Cerebellar nuclear complex (tissue), 1 donor: ENCODE measurements at regions not wholly inside any gene's neighbourhood (a gene's known extent, or its start where the extent isn't known, plus 50 kb on each side); places are given as distances from the start of the nearest gene placed in this dataset.

ENCODE experiments used
- DNase-seq, 2 experiments: peaks; one replicate each; lab custom pipeline; 2025; lab: John Stamatoyannopoulos, UW

DNA sequence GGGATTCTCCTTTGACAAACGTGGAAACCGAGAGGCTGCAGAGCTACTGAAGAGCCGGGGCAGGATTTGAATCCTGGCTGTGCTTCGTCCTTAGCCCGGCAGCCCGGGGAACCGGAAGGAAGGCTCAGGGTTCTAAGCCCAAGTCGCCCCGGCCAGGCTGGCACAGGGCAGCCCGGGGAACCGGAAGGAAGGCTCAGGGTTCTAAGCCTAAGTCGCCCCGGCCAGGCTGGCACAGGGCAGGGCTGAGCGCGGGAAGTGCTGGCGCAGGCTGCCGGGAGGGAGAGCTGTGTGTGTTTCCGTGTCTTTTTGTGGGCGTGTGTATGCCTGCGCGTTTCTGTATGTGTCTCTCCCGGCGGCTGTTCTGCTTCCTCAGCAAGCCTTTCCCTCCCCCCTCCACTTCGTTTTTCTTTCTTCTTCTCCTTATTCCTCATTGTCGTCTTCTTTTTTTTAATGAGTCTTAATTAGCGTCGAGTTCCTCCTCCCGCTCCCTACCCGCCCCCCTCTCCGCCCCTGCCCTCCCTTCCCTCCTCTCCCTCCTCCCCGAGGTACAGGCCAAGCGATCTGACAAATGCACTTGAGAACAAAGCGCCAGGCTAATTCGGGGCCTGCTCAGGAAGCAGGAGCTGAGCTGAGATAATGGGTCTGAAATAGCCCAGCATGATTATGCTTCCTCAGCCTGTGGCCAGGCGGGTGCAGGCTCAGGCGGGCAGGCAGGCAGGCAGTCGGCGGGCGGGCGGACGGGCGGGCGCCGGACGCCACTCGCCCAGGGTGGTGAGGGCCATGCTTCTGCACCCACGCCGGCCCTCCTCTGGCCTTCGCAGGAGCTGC lies 65.9 kb downstream of the EFNB1 start:
- no peak for DNase-seq

DNA sequence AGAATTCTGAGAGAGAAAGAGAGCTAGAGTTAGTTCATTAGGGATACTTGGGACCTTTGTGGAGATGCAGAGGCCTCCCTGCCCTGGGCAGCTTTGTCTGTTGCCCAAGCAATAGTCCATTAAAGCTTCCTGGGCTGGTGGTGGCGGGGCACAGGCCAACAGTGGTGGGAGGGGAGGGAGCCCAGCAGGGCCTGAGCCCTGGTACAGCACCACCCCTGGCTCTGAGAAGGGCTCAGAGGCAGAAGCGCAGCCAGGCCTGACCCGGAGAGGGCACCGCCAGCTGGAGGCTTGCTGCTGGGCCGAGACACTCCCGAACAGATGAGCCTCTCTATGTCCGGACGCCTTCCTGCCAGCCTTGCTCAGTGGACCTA lies 65.3 kb downstream of the EFNB1 start:
- no peak for DNase-seq

DNA sequence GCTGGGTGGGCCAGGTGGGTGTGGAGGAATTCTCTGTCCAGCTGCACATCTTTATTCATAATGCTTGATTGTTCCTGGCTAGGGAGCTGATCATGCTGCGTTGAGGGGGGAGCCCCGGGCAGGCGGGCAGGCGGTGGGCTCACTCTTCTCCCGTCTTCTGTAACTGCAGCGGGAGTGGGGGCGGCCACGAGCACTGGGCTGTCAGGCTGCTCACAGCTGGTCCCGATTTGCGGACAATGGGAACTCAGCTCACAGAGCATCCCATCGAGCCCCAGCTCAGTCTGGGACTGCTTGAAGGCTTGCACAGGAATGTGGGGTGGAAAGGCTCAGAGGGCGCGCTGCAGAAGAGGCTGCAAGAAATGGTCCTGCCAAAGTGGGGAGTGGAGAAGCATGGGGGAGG lies 63.8 kb downstream of the EFNB1 start:
- no peak for DNase-seq

DNA sequence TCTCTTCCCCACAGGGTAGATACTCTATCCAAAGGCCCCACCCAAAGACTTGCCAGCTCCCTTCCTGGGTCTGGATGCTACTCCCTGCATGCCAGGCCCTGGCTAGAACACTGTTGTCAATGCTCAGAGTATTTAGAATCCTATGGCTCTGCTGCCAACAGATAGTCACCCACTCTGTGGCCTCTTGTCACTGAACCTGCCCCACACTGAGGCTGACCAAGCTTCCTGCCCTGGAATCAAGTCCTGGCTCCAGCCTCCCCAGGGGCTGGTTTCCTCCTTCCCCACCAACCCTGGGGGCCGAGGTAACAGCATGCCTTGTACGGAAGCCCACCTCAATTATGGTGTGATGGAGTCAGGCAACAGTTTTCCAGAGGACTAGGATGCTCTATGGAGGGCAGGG lies 63.3 kb downstream of the EFNB1 start:
- no peak for DNase-seq
